Stimulated activated naive CD4-positive, alpha-beta T cell (primary cell): ENCODE measurements at regions not wholly inside any gene's neighbourhood (a gene's known extent, or its start where the extent isn't known, plus 50 kb on each side); places are given as distances from the start of the nearest gene placed in this dataset.
A peak's percentile ranks its signal among the peaks of the same experiment; 100 is the strongest.
"Not testable (repeated sequence)": the region's sequence is repeated elsewhere in the genome, so short reads cannot be mapped to it uniquely, and the experiment has no call there.

Experiments
- DNase-seq, 6 experiments: peaks; one replicate each; lab custom pipeline; 2025; lab: John Stamatoyannopoulos, UW

GRCh38 chr11:11010624-11011127 lies 152.8 kb upstream of the ZBED5 start:
- peak in 1 of 6 experiments; percentile 6 for DNase-seq

- no peak for DNase-seq
Observed at GRCh38 chr11:11009179-11009578, 151.3 kb upstream of the ZBED5 start.

DNA sequence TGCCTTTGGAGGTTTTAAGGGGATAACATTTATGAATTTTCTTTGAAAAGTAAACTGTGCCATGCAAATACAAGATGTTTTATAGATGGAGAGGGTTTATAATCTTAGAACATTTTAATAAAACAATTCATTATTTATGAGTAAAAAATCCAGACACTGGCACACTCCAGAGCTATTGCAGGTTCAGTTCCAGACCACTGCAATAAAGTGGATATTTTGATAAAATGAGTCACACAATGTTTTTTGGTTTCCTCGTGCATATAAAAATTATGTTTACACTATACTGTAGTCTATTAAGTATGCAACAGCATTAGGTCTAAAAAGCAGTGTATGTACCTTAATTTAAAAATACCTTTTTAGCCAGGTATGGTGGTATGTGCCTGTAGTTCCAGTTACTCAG lies 146.2 kb upstream of the ZBED5 start:
- DNase-seq, result no peak

DNA sequence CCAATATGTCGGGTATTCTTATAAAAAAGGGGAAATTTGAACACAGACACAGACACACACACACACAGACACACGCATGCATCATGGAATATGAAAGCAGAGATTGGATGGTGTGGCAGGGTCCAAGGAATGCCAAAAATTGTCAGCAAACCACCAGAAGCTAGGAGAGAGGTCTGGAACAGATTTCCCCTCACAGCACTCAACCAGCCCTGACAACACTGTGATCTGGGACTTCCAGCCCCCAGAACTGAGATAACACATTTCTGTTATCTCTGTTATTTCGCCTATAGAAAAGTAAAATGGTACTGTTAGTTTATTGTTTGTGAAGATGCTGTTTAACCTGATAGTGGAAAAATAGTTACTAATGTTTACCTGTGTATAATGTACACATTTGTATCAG lies 145.4 kb upstream of the ZBED5 start:
- DNase-seq, result no peak

DNA sequence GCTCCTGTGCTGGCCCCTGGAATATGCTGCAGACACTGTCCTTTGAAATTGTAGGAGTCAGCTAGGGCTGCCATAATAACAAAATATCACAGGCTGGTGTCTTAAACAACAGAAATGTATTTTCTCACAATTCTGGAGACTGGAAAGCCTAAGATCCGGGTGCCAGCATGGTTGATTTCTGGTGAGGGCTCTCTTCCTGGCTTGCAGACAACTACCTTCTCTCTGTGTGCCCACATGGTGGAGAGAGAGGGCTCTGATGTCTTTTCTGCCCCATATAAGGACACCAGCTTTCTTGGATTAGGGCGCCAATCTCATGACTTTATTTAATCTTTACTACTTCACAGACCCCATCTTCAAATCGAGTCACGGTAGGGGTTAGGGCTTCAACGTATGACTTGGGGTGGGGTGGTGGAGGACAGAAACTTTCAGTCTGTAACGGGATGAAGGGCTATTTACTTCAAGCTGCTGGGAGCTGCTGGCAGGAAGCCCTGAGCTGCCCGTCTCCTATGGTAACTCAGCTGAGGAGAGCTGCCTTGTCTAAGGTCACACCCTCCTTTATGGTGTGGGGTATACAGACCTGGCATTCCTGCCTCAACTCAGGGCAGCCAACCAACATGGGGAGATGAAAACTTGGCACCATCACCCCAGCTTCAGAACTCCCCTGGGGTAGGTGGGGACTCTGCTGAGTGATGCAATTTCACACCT lies 142.9 kb upstream of the ZBED5 start:
- no peak for DNase-seq

DNA sequence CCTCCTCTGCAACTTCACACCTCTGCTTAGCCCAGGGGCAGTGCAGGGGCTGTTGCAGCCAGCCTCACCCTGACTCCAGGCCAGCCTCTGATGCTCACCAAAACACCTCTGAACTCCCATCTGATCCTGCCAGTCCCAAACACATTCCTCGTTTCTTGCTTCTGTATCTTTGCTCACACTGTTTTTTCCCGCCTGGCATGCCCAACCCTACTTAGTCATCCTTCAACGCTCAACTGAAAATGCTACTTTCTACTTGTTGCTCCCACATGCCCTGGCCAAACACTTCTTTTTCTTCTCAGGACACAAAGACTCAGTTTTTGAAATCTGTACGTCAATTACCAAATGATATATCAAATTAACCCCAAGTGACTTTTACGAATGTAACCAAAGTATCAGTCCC lies 140.8 kb upstream of the ZBED5 start:
- no peak for DNase-seq

DNA sequence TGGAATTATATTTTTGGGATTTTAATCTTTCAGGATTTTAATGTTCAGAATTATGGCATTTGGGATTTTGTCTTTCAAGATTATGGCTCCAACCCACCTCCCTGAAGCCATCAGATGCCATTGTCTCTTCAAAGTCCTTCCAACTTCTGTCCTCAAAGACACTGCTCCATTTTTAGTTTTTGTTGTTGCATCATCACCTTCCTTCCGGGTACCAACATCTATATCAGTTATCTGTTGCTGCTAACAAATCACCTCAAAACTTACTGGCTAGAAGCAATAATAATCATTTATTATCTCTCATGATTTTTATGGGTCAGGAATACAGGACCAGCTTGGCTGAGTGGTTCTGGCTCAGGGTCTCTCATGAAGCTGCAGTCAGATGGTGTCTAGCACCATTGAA lies 138.8 kb upstream of the ZBED5 start:
- DNase-seq, result no peak

GRCh38 chr11:10993640-10994039 lies 135.8 kb upstream of the ZBED5 start:
- no peak for DNase-seq

- DNase-seq, result no peak
Observed at GRCh38 chr11:10993186-10993585, 135.3 kb upstream of the ZBED5 start.

- no peak for DNase-seq
Observed at GRCh38 chr11:10991393-10991792, 133.5 kb upstream of the ZBED5 start.

GRCh38 chr11:10990637-10991193 lies 132.9 kb upstream of the ZBED5 start:
- no peak for DNase-seq

DNA sequence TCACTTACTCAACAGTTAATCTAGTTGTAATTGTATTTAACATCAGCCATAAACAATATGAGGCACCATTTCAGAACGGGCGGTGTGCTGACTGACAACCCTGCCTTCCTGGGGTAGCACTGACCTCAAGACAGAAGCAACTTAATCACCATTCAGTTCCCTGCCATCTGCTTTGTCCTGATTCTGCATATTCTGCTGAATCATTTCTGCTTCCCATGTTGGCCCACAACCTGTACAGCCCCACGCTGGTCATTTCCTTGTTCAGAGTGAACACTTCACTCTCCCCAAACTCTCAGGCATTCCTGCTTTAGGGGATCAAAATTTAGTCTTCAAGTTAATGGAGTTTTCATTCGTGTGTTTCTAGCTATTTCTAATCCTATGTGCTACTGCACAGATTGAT lies 132.3 kb upstream of the ZBED5 start:
- DNase-seq, result no peak

- no peak for DNase-seq
Observed at GRCh38 chr11:10986006-10986405, 128.2 kb upstream of the ZBED5 start.

DNA sequence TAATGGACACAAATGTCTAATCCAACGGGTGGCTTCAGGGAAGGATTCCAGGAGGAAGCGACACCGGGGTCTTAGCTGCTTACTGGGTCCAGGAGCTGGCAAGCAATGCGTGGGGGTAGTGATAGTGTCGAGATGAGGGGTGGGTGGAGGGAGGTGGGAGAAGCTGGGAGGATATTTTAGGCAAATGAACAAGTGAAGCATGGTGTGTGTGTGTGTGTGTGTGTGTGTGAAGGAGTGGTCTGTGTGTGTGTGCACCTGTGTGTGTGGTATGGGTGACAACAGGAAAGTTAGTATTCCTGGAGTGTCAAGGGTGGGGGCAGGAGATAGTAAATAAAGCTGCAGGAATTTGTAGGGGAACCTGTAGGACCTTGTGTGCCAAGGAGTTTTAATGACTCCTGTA lies 126.9 kb upstream of the ZBED5 start:
- no peak for DNase-seq

GRCh38 chr11:10984250-10984649 lies 126.4 kb upstream of the ZBED5 start:
- DNase-seq, result no peak

GRCh38 chr11:10982704-10983510 lies 125.1 kb upstream of the ZBED5 start:
- DNase-seq, result no peak

GRCh38 chr11:10979529-10979928 lies 121.7 kb upstream of the ZBED5 start:
- DNase-seq, result no peak

- no peak for DNase-seq
Observed at GRCh38 chr11:10978198-10978597, 120.3 kb upstream of the ZBED5 start.

DNA sequence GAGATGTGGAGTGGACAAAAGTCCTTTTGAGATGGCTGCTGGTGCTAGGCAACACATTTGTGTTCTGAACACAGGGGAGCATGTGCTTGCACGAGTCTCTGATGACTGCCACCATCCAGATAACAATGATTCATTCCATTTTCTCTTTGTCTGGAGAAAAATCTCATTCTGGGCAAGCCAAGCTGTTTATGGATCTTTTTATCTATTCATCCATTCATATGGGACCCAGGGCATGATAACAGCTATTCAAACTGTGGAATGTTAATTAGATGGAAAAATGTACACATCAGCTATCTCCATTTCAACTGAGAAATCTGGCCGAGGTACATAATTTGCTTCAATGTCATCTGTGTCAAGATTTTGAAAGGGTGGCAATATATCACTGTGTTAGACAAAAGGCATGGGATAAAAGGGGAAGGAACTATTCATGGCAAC lies 117.5 kb upstream of the ZBED5 start:
- DNase-seq, result no peak

GRCh38 chr11:10973416-10973815 lies 115.6 kb upstream of the ZBED5 start:
- DNase-seq, result no peak

- DNase-seq, result no peak
Observed at GRCh38 chr11:10970926-10971325, 113.1 kb upstream of the ZBED5 start.

DNA sequence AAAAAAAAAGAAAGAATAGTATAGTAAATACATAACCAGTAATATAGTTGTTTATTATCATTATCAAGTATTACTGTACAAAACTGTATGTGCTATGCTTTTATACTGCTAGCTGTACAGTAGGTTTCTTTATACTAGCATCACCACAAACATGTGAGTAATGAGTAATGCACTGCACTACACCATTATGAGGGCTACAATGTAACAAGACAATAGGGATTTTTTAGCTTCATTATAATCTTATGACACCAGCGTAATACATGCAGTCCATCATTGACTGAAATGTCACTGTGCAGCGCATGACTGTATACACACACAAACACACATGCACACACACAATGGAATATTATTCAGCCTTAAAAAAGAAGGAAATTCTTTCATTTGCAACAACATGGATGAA lies 111.5 kb upstream of the ZBED5 start:
- no peak for DNase-seq

- DNase-seq, result not testable (repeated sequence)
Observed at GRCh38 chr11:10956884-10957283, 99.0 kb upstream of the ZBED5 start.
